Transverse colon (tissue), 4 donors: ENCODE measurements at regions not wholly inside any gene's neighbourhood (a gene's known extent, or its start where the extent isn't known, plus 50 kb on each side); places are given as distances from the start of the nearest gene placed in this dataset.

ENCODE experiments used
- POLR2A ChIP-seq: fragments of 450-650 bp; IDR thresholded peaks from one replicate; pipeline ENCODE4 v1.6.1; 2016; ENCODE audit warnings: antibody characterized with exemption, mild to moderate bottlenecking, moderate library complexity
- POLR2AphosphoS5 ChIP-seq, 3 donors: sonication (generic); formaldehyde crosslinking; IDR thresholded peaks; one replicate each; pipeline ENCODE4 v1.6.1; 2016; ENCODE audit warnings: antibody characterized with exemption in 3 of 3
- TF ChIP-seq, protein P1 (sequence below), 5 experiments: fragments of 200-600 bp in 3 of 5; fragments of 450-650 bp in 2 of 5; sonication (generic) in 3 of 5; IDR thresholded peaks; 1 replicate in 2 of 5; 2 replicates in 3 of 5; pipeline ENCODE4 v1.5.1; 2016 to 2017; ENCODE audit warnings: antibody characterized with exemption in 5 of 5, inconsistent platforms in 3 of 5, mild to moderate bottlenecking in 2 of 5, moderate library complexity in 1 of 5

DNA sequence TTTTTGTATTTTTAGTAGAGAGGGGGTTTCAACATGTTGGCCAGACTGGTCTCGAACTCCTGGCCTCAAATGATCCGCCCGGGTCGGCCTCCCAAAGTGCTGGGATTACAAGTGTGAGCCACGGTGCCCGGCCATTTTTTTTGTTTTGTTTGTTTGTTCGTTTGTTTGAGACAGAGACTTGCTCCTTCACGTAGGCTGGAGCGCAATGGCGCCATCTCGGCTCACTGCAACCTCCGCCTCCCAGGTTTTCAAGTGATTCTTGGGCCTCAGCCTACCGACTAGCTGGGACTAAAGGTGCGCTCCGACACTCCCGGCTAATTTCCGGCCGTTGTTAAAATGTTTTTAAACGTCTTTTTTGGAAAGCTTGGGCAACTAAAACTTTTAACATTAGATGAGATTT is 54.0 kb downstream of the SHOC1 start:
- TF ChIP-seq POLR2AphosphoS5 (IDR thresholded peaks at IDR 0.05) (no peak), POLR2A (no peak)
- TF ChIP-seq, protein P1, sequence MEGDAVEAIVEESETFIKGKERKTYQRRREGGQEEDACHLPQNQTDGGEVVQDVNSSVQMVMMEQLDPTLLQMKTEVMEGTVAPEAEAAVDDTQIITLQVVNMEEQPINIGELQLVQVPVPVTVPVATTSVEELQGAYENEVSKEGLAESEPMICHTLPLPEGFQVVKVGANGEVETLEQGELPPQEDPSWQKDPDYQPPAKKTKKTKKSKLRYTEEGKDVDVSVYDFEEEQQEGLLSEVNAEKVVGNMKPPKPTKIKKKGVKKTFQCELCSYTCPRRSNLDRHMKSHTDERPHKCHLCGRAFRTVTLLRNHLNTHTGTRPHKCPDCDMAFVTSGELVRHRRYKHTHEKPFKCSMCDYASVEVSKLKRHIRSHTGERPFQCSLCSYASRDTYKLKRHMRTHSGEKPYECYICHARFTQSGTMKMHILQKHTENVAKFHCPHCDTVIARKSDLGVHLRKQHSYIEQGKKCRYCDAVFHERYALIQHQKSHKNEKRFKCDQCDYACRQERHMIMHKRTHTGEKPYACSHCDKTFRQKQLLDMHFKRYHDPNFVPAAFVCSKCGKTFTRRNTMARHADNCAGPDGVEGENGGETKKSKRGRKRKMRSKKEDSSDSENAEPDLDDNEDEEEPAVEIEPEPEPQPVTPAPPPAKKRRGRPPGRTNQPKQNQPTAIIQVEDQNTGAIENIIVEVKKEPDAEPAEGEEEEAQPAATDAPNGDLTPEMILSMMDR (IDR thresholded peaks at IDR 0.05), result no peak
